ENCODE measurements at regions not wholly inside any gene's neighbourhood (a gene's known extent, or its start where the extent isn't known, plus 50 kb on each side); places are given as distances from the start of the nearest gene placed in this dataset.
"Not testable (repeated sequence)": the region's sequence is repeated elsewhere in the genome, so short reads cannot be mapped to it uniquely, and the experiment has no call there.

GRCh38 chr2:181798022-181798421 is 93.5 kb upstream of the ITPRID2 start:
- Histone ChIP-seq H3K4me1 (ENCODE audit: low read length) (no peaks in the 10 kb centered on the region), H3K4me2 (ENCODE audit: low read depth, low read length) (no peak overlapping the region), H3K27ac (ENCODE audit: low read length) (no peak overlapping the region), H3K9me3 (replicated peaks; ENCODE audit: insufficient read depth, low read length) (no peaks in the 10 kb centered on the region), H4K20me1 (ENCODE audit: insufficient read depth, low read length) (no peaks in the 10 kb centered on the region), H3F3A (ENCODE audit: insufficient read depth, low read length) (no peaks in the 10 kb centered on the region), H3K27me3 (replicated peaks; ENCODE audit: insufficient read depth, low read length) (no peaks in the 10 kb centered on the region), H3K9ac (ENCODE audit: low read length) (no peak overlapping the region), H3K9me2 (replicated peaks; ENCODE audit: insufficient read depth, low read length) (no peaks in the 10 kb centered on the region), H3K36me3 (replicated peaks; ENCODE audit: insufficient read depth, low read length) (no peaks in the 10 kb centered on the region), H3K79me2 (ENCODE audit: low read length) (no peaks in the 10 kb centered on the region), H3K4me3 (ENCODE audit: low read length) (no peak overlapping the region), H2AFZ (ENCODE audit: low read length) (no peak overlapping the region)
- no peak for DNase-seq
- no peak for TF ChIP-seq EZH2 (optimal IDR thresholded peaks at IDR 0.05; ENCODE audit: low read depth, low read length)
- no peak for TF ChIP-seq CTCF (IDR thresholded peaks at IDR 0.05; ENCODE audit: low read length)
- TF ChIP-seq EZH2phosphoT487 (IDR thresholded peaks at IDR 0.05; ENCODE audit: low read length): no peak

GRCh38 chr2:181802300-181802699 is 89.2 kb upstream of the ITPRID2 start:
- DNase-seq; H3K4me1 ChIP-seq (ENCODE audit: low read length); H4K20me1 ChIP-seq (ENCODE audit: insufficient read depth, low read length); H3K4me3 ChIP-seq (ENCODE audit: low read length); H3F3A ChIP-seq (ENCODE audit: insufficient read depth, low read length); H3K9me3 ChIP-seq (replicated peaks; ENCODE audit: insufficient read depth, low read length); H2AFZ ChIP-seq (ENCODE audit: low read length); H3K9me2 ChIP-seq (replicated peaks; ENCODE audit: insufficient read depth, low read length); H3K27me3 ChIP-seq (replicated peaks; ENCODE audit: insufficient read depth, low read length); H3K4me2 ChIP-seq (ENCODE audit: low read depth, low read length); H3K79me2 ChIP-seq (ENCODE audit: low read length); H3K36me3 ChIP-seq (replicated peaks; ENCODE audit: insufficient read depth, low read length); H3K9ac ChIP-seq (ENCODE audit: low read length); H3K27ac ChIP-seq (ENCODE audit: low read length): not testable (repeated sequence)

- not testable (repeated sequence) for H3K9ac ChIP-seq (ENCODE audit: low read length); H3K27ac ChIP-seq (ENCODE audit: low read length); H3F3A ChIP-seq (ENCODE audit: insufficient read depth, low read length); H3K9me2 ChIP-seq (replicated peaks; ENCODE audit: insufficient read depth, low read length); H4K20me1 ChIP-seq (ENCODE audit: insufficient read depth, low read length); H3K4me3 ChIP-seq (ENCODE audit: low read length); H3K4me1 ChIP-seq (ENCODE audit: low read length); H3K4me2 ChIP-seq (ENCODE audit: low read depth, low read length); H3K79me2 ChIP-seq (ENCODE audit: low read length); H3K36me3 ChIP-seq (replicated peaks; ENCODE audit: insufficient read depth, low read length); H3K9me3 ChIP-seq (replicated peaks; ENCODE audit: insufficient read depth, low read length); H2AFZ ChIP-seq (ENCODE audit: low read length); H3K27me3 ChIP-seq (replicated peaks; ENCODE audit: insufficient read depth, low read length); DNase-seq
These were observed 87.4 kb upstream of the ITPRID2 start for GRCh38 chr2:181803903-181804799.

- Histone ChIP-seq H3K79me2 (ENCODE audit: low read length) (no peaks in the 10 kb centered on the region), H3K4me1 (ENCODE audit: low read length) (no peaks in the 10 kb centered on the region), H3K4me2 (ENCODE audit: low read depth, low read length) (no peak overlapping the region), H3K9me3 (replicated peaks; ENCODE audit: insufficient read depth, low read length) (no peaks in the 10 kb centered on the region), H2AFZ (ENCODE audit: low read length) (no peak overlapping the region), H3K27ac (ENCODE audit: low read length) (no peak overlapping the region), H3F3A (ENCODE audit: insufficient read depth, low read length) (no peaks in the 10 kb centered on the region), H3K36me3 (replicated peaks; ENCODE audit: insufficient read depth, low read length) (no peaks in the 10 kb centered on the region), H3K9ac (ENCODE audit: low read length) (no peak overlapping the region), H4K20me1 (ENCODE audit: insufficient read depth, low read length) (no peaks in the 10 kb centered on the region), H3K4me3 (ENCODE audit: low read length) (no peak overlapping the region), H3K27me3 (replicated peaks; ENCODE audit: insufficient read depth, low read length) (no peaks in the 10 kb centered on the region), H3K9me2 (replicated peaks; ENCODE audit: insufficient read depth, low read length) (no peaks in the 10 kb centered on the region)
- TF ChIP-seq EZH2phosphoT487 (IDR thresholded peaks at IDR 0.05; ENCODE audit: low read length) (no peak), CTCF (IDR thresholded peaks at IDR 0.05; ENCODE audit: low read length) (no peak), EZH2 (optimal IDR thresholded peaks at IDR 0.05; ENCODE audit: low read depth, low read length) (no peak)
- DNase-seq: no peak
These were observed 86.1 kb upstream of the ITPRID2 start for GRCh38 chr2:181805228-181806038.
